ENCODE measurements at regions not wholly inside any gene's neighbourhood (a gene's known extent, or its start where the extent isn't known, plus 50 kb on each side); places are given as distances from the start of the nearest gene placed in this dataset.
A peak's percentile ranks its signal among the peaks of the same experiment; 100 is the strongest.

DNA sequence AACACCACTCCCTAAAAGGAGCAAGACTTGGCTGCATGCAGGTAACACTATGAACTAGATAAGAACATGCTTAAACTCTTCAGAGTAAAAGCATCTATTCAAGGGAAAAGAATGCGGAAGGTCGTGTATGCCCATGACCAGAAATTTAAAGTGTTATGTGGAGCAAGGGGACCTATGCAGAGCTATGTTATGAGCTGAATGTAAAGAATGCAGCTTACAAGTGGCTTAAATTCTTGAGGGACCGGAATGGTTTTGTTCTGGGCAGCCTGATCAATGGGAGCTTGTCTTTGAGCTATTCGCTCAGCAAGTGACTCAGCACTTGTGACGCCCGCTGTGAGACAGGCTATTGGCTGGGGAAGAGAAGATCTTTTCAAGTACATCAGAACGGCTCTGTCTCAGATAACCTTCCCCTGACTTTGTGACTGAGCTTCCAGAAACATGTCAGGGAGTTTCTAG is 367.5 kb upstream of the THBS1 start:
- Histone ChIP-seq H3K4me3 (ENCODE audit: low read depth in 1 of 2, low read length in 2 of 2) (no peak overlapping the region), H3K9me3 (ENCODE audit: control insufficient read depth in 1 of 2, low read length in 2 of 2) (peaks cover 0 to 4% of the 10 kb centered on the region in 2 donors), H3K27ac (ENCODE audit: low read length) (no peak overlapping the region), H3K36me3 (ENCODE audit: control insufficient read depth in 1 of 2, insufficient read depth in 2 of 2, low read length in 2 of 2) (no peaks in the 10 kb centered on the region), H3K4me1 (ENCODE audit: control insufficient read depth in 1 of 2, insufficient read depth in 2 of 2, low read length in 2 of 2) (peaks cover 0 to 4% of the 10 kb centered on the region in 2 donors), H3K27me3 (ENCODE audit: low read depth, low read length) (no peaks in the 10 kb centered on the region)

DNA sequence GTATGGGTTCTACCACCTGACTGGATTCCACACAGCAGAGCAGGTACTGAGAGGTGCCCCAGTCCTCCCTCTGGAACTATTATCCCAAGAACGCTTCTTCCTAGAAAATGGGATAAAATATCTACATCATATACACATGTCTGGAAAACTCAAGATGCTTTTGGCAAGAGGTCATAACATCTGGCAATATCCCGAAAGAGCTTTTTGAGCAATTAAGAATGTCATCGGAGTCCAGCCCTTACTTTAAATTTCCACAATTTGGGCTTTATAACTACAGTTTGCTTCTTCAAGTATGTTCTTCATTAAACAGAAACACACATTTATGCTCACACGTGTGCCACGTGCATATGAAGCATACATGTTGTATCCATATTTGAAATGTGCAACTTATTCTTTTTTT is 365.9 kb upstream of the THBS1 start:
- H3K4me1 ChIP-seq (ENCODE audit: control insufficient read depth in 1 of 2, insufficient read depth in 2 of 2, low read length in 2 of 2) = peaks cover 0 to 4% of the 10 kb centered on the region in 2 donors
- H3K4me3 ChIP-seq (ENCODE audit: low read depth in 1 of 2, low read length in 2 of 2) = no peak overlapping the region
- no peaks in the 10 kb centered on the region for H3K36me3 ChIP-seq (ENCODE audit: control insufficient read depth in 1 of 2, insufficient read depth in 2 of 2, low read length in 2 of 2)
- peaks cover 0 to 4% of the 10 kb centered on the region in 2 donors for H3K9me3 ChIP-seq (ENCODE audit: control insufficient read depth in 1 of 2, low read length in 2 of 2)
- H3K27ac ChIP-seq (ENCODE audit: low read length) = no peak overlapping the region
- no peaks in the 10 kb centered on the region for H3K27me3 ChIP-seq (ENCODE audit: low read depth, low read length)

DNA sequence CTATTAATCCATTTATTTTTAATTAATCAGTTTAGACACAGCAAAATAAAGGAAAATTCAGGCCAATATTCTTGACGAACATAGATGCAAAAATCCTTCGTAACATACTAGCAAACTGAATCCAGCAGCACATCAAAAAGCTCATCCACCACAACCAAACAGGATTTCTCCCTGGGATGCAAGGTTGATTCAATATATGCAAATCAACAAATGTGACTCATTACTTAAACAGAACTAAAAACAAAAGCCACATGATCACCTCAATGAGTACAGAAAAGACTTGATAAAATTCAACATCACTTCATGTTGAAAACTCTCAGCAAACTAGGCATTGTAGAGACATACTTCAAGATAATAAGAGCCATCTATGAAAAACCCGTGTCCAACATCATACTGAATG is 364.1 kb upstream of the THBS1 start:
- H3K4me3 ChIP-seq (ENCODE audit: low read depth in 1 of 2, low read length in 2 of 2) = no peak overlapping the region
- no peaks in the 10 kb centered on the region for H3K27me3 ChIP-seq (ENCODE audit: low read depth, low read length)
- H3K27ac ChIP-seq (ENCODE audit: low read length) = no peak overlapping the region
- H3K9me3 ChIP-seq (ENCODE audit: control insufficient read depth in 1 of 2, low read length in 2 of 2) = peaks cover 0 to 3% of the 10 kb centered on the region in 2 donors
- peaks cover 0 to 4% of the 10 kb centered on the region in 2 donors for H3K4me1 ChIP-seq (ENCODE audit: control insufficient read depth in 1 of 2, insufficient read depth in 2 of 2, low read length in 2 of 2)
- H3K36me3 ChIP-seq (ENCODE audit: control insufficient read depth in 1 of 2, insufficient read depth in 2 of 2, low read length in 2 of 2) = no peaks in the 10 kb centered on the region

DNA sequence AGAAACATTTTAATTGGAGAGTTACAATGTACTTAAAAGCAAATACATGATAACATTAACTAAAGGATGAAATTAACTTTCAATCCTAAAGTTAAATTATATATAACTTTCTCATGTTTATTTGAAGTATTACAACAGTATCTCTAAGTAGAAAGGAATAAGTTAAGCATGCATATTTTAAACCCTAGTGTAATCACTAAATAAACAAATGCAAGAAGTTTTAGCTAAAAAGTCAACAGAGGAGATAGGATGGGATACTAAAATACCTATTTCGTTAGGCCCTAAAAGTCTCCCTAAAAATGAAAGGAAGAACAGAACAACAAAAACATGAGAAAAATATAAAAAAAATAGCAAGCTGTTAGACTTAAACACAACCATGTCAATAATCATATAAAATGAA is 361.3 kb upstream of the THBS1 start:
- H3K27ac ChIP-seq (ENCODE audit: low read length) = no peak overlapping the region
- no peak overlapping the region for H3K4me3 ChIP-seq (ENCODE audit: low read depth in 1 of 2, low read length in 2 of 2)
- H3K27me3 ChIP-seq (ENCODE audit: low read depth, low read length) = no peaks in the 10 kb centered on the region
- H3K4me1 ChIP-seq (ENCODE audit: control insufficient read depth in 1 of 2, insufficient read depth in 2 of 2, low read length in 2 of 2) = no peaks in the 10 kb centered on the region
- H3K9me3 ChIP-seq (ENCODE audit: control insufficient read depth in 1 of 2, low read length in 2 of 2) = no peaks in the 10 kb centered on the region
- no peaks in the 10 kb centered on the region for H3K36me3 ChIP-seq (ENCODE audit: control insufficient read depth in 1 of 2, insufficient read depth in 2 of 2, low read length in 2 of 2)

DNA sequence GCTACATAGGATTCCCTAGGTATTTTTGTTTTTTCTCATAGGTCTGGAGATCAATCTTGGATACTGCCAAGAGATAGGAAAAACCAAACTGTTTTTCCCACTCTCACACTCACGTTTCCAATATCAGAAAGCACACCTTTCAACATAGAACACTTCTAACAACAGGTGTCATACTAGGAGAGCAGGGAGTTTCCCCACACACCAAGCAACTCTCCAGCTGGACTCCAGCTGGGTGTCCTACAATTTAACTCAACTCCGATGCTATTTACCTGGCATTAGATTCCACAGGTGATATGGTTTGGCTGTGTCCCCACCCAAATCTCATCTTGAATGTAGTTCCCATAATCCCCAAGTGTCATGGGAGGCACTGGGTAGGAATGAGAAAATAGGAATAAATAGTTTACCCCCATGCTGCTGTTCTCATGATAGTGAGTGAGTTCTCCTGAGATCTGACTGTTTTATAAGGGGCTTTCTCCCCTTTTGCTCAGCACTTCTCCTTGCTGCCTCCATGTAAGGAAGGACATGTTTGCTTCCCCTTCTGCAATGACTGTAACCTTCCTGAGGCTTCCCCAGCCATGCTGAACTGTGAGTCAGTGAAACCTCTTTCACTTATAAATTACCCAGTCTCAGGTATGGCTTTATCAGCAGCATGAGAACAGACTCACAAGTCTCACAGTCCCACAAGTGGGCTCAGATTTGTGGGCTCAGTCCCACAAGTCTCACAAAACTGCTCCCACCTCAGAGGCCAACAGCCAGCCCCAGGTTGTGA is 354.5 kb upstream of the THBS1 start:
- peaks cover 5 to 9% of the 10 kb centered on the region in 2 donors for H3K4me1 ChIP-seq (ENCODE audit: control insufficient read depth in 1 of 2, insufficient read depth in 2 of 2, low read length in 2 of 2)
- no peaks in the 10 kb centered on the region for H3K9me3 ChIP-seq (ENCODE audit: control insufficient read depth in 1 of 2, low read length in 2 of 2)
- H3K4me3 ChIP-seq (ENCODE audit: low read depth in 1 of 2, low read length in 2 of 2) = no peak overlapping the region
- H3K27me3 ChIP-seq (ENCODE audit: low read depth, low read length) = no peaks in the 10 kb centered on the region
- H3K27ac ChIP-seq (ENCODE audit: low read length) = no peak overlapping the region
- H3K36me3 ChIP-seq (ENCODE audit: control insufficient read depth in 1 of 2, insufficient read depth in 2 of 2, low read length in 2 of 2) = no peaks in the 10 kb centered on the region

DNA sequence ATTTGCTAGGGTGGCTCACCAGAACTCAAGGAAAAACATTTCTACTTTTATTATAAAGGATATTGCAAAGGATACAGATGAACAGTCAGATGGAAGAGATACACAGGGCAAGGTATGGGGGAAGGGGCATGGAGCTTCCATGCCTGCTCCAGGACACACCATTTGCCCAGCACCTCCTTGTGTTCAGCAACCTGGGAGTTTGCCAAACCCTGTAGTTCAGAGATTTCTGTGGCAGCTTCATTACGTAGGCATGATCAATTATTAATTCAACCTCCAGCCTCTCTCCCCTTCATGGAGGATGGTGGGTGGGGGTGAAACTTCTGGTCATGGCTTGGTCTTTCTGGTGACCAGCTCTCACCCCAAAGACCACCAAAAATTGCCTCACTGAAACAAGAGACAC is 353.9 kb upstream of the THBS1 start:
- no peak overlapping the region for H3K4me3 ChIP-seq (ENCODE audit: low read depth in 1 of 2, low read length in 2 of 2)
- no peaks in the 10 kb centered on the region for H3K36me3 ChIP-seq (ENCODE audit: control insufficient read depth in 1 of 2, insufficient read depth in 2 of 2, low read length in 2 of 2)
- no peak overlapping the region for H3K27ac ChIP-seq (ENCODE audit: low read length)
- no peaks in the 10 kb centered on the region for H3K27me3 ChIP-seq (ENCODE audit: low read depth, low read length)
- H3K4me1 ChIP-seq (ENCODE audit: control insufficient read depth in 1 of 2, insufficient read depth in 2 of 2, low read length in 2 of 2) = peaks cover 5 to 13% of the 10 kb centered on the region in 2 donors
- H3K9me3 ChIP-seq (ENCODE audit: control insufficient read depth in 1 of 2, low read length in 2 of 2) = no peaks in the 10 kb centered on the region

DNA sequence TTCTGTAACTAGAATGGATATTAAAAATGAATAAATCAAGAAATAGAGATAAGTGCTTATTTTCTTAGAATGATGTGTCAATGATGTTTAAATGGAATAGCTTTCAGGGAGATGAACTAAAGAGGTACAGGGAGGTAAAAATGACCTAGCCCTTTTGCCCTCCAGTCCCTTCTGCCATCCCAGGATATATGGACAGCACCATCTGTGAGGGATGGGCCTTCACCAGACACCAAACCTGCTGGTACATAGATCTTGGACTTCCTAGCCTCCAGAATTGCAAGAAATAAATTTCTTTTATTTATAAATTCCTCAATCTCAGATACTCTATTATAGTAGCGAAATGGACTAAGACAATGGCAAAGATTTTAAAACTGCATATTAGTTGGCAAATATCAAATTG is 352.0 kb upstream of the THBS1 start:
- no peak overlapping the region for H3K4me3 ChIP-seq (ENCODE audit: low read depth in 1 of 2, low read length in 2 of 2)
- no peaks in the 10 kb centered on the region for H3K9me3 ChIP-seq (ENCODE audit: control insufficient read depth in 1 of 2, low read length in 2 of 2)
- H3K4me1 ChIP-seq (ENCODE audit: control insufficient read depth in 1 of 2, insufficient read depth in 2 of 2, low read length in 2 of 2) = peaks cover 5 to 17% of the 10 kb centered on the region in 2 donors
- H3K27ac ChIP-seq (ENCODE audit: low read length) = no peak overlapping the region
- H3K36me3 ChIP-seq (ENCODE audit: control insufficient read depth in 1 of 2, insufficient read depth in 2 of 2, low read length in 2 of 2) = no peaks in the 10 kb centered on the region
- H3K27me3 ChIP-seq (ENCODE audit: low read depth, low read length) = no peaks in the 10 kb centered on the region

DNA sequence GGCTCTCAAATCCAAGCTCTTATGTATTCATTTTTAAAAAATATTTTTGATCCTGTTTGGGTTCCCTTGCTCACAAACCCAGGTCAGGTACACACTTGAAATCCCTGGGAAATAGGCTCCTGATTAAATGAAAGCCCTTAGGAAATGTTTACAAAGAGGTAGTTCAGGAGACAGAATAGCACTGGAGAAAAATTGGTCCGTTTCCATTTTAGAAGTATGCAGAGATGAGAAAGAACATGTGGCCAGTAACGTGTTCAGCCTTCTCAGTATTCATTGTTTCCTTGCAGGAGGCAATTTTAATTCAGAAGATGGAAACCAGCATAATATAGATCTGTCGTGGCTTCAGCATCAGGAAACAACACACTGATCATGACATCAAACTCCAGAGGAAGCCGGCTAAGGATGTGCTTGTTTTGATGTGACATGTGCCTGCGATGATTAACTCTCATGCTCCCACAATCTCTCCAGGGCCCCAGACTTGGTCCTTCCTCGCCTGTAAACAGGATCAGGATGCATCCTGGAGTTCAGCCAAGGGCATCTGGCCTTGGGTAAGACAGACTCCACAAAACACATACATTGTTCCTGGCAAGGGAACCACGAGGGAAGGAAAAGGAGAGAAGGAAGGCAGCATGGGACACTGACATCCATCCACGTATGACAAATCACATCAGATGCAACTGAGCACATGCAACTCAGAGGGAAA is 350.5 kb upstream of the THBS1 start:
- H3K4me1 ChIP-seq (ENCODE audit: control insufficient read depth in 1 of 2, insufficient read depth in 2 of 2, low read length in 2 of 2) = peaks cover 5 to 17% of the 10 kb centered on the region in 2 donors
- no peaks in the 10 kb centered on the region for H3K9me3 ChIP-seq (ENCODE audit: control insufficient read depth in 1 of 2, low read length in 2 of 2)
- H3K27ac ChIP-seq (ENCODE audit: low read length) = peak overlapping the region; percentile 26
- H3K4me3 ChIP-seq (ENCODE audit: low read depth in 1 of 2, low read length in 2 of 2) = no peak overlapping the region
- H3K36me3 ChIP-seq (ENCODE audit: control insufficient read depth in 1 of 2, insufficient read depth in 2 of 2, low read length in 2 of 2) = no peaks in the 10 kb centered on the region
- H3K27me3 ChIP-seq (ENCODE audit: low read depth, low read length) = no peaks in the 10 kb centered on the region

DNA sequence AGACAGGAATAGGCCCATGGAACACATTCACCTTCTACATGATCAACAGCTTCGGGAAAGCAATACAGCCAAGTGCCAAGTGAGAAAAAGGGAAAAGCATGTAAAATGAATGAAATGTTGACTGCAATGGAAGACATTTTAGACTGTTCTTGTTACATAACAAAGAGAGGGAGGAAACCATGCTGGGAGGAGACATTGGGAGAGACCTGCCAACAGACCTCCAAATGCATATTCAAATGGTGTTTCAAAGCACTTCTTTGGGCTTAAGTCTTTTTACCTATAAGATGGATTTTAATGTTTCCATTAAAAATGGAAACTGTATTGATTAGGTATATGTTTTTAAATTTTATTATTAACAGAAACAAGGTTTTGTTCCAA is 350.0 kb upstream of the THBS1 start:
- Histone ChIP-seq H3K36me3 (ENCODE audit: control insufficient read depth in 1 of 2, insufficient read depth in 2 of 2, low read length in 2 of 2) (no peaks in the 10 kb centered on the region), H3K27me3 (ENCODE audit: low read depth, low read length) (no peaks in the 10 kb centered on the region), H3K27ac (ENCODE audit: low read length) (no peak overlapping the region), H3K4me3 (ENCODE audit: low read depth in 1 of 2, low read length in 2 of 2) (no peak overlapping the region), H3K4me1 (ENCODE audit: control insufficient read depth in 1 of 2, insufficient read depth in 2 of 2, low read length in 2 of 2) (peaks cover 5 to 17% of the 10 kb centered on the region in 2 donors), H3K9me3 (ENCODE audit: control insufficient read depth in 1 of 2, low read length in 2 of 2) (no peaks in the 10 kb centered on the region)

DNA sequence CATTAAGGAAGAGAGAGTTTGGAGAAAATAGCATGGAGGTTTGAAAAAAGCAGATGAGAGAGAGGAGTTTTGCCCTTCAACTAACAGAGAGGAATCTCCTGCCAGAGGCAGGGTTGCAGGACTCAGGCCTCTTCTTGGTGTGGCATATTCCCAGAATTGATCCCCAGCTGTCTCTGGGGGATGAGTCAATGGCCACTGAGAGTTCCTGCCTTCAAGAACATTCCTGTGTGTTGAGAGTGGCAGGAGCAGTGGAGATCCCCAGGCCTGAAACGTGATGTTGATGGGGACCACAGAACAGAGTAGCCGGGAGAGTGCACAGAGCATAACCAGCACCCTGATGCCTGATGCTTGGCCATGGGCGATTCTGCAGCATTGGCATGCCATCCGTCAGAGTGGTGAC is 348.4 kb upstream of the THBS1 start:
- Histone ChIP-seq H3K27ac (ENCODE audit: low read length) (no peak overlapping the region), H3K9me3 (ENCODE audit: control insufficient read depth in 1 of 2, low read length in 2 of 2) (no peaks in the 10 kb centered on the region), H3K4me1 (ENCODE audit: control insufficient read depth in 1 of 2, insufficient read depth in 2 of 2, low read length in 2 of 2) (peaks cover 5 to 17% of the 10 kb centered on the region in 2 donors), H3K36me3 (ENCODE audit: control insufficient read depth in 1 of 2, insufficient read depth in 2 of 2, low read length in 2 of 2) (no peaks in the 10 kb centered on the region), H3K4me3 (ENCODE audit: low read depth in 1 of 2, low read length in 2 of 2) (no peak overlapping the region), H3K27me3 (ENCODE audit: low read depth, low read length) (no peaks in the 10 kb centered on the region)

DNA sequence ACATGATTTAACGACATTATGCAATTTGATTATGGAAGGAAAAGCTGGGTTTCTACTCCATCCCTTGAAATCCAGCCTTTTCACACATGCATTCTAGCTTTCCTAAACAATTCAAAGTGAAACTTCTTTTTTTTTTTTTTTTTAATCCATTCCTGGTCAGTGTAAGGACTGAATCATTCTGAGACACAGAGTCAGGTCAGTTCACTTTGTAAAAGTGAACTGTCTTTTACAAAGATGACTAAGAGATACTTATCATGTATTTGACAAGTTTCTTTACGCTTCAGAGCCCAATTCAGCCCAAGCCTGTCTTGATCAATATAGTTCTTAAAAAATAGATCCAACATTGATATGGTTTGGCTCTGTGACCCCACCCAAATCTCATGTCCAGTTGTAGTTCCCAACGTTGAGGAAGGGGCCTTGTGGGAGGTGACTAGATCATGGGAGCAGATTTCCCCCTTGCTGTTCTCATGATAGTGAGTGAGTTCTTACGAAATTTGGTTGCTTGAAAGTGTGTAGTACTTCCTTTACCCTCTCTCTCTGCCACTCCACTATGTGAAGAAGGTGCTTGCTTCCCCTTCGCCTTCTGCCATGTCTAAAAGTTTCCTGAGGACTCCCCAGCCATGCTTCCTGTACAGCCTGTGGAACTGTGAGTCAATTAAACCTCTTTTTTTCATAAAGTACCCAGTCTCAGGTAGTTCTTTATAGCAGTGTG is 345.6 kb upstream of the THBS1 start:
- Histone ChIP-seq H3K9me3 (ENCODE audit: control insufficient read depth in 1 of 2, low read length in 2 of 2) (no peaks in the 10 kb centered on the region), H3K4me1 (ENCODE audit: control insufficient read depth in 1 of 2, insufficient read depth in 2 of 2, low read length in 2 of 2) (peaks cover 5 to 16% of the 10 kb centered on the region in 2 donors), H3K27ac (ENCODE audit: low read length) (no peak overlapping the region), H3K27me3 (ENCODE audit: low read depth, low read length) (no peaks in the 10 kb centered on the region), H3K36me3 (ENCODE audit: control insufficient read depth in 1 of 2, insufficient read depth in 2 of 2, low read length in 2 of 2) (no peaks in the 10 kb centered on the region), H3K4me3 (ENCODE audit: low read depth in 1 of 2, low read length in 2 of 2) (no peak overlapping the region)

Data from muscle layer of duodenum (tissue), 2 donors.